Esophagus squamous epithelium (tissue), 4 donors: ENCODE measurements at regions not wholly inside any gene's neighbourhood (a gene's known extent, or its start where the extent isn't known, plus 50 kb on each side); places are given as distances from the start of the nearest gene placed in this dataset.

ENCODE experiments used
- POLR2A ChIP-seq, 4 donors: fragments of 450-650 bp; IDR thresholded peaks; one replicate each; pipeline ENCODE4 v1.6.1; 2017; ENCODE audit warnings: antibody characterized with exemption in 4 of 4, mild to moderate bottlenecking in 4 of 4, moderate library complexity in 3 of 4
- TF ChIP-seq, protein P1 (sequence below), 6 experiments: fragments of 450-650 bp in 4 of 6; fragments of 200-600 bp in 2 of 6; sonication (generic) in 2 of 6; IDR thresholded peaks; one replicate each; pipeline ENCODE4 v1.5.1; 2016 to 2019; ENCODE audit warnings: antibody characterized with exemption in 6 of 6, mild to moderate bottlenecking in 4 of 6, moderate library complexity in 4 of 6

DNA sequence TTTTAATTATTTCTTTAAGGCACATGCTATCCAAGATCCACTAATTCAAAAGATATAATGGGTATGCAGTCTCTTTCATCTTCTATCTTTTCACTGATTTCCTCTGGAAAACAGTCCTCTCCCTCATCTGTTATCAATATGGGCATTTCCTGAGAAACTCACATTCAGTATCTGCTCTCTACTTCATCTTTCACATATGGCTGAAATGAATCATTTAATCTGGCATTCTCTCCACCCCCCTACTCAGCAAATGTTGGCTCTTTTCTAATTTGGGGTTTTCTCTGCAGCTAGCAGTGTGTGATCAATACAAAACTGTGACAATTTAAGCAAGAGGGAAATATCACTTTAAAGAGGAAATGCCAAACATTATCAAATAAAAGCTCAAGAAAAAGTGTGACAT is 157.1 kb upstream of the TMTC1 start:
- TF ChIP-seq, protein P1, sequence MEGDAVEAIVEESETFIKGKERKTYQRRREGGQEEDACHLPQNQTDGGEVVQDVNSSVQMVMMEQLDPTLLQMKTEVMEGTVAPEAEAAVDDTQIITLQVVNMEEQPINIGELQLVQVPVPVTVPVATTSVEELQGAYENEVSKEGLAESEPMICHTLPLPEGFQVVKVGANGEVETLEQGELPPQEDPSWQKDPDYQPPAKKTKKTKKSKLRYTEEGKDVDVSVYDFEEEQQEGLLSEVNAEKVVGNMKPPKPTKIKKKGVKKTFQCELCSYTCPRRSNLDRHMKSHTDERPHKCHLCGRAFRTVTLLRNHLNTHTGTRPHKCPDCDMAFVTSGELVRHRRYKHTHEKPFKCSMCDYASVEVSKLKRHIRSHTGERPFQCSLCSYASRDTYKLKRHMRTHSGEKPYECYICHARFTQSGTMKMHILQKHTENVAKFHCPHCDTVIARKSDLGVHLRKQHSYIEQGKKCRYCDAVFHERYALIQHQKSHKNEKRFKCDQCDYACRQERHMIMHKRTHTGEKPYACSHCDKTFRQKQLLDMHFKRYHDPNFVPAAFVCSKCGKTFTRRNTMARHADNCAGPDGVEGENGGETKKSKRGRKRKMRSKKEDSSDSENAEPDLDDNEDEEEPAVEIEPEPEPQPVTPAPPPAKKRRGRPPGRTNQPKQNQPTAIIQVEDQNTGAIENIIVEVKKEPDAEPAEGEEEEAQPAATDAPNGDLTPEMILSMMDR (IDR thresholded peaks at IDR 0.05) = no peak
- TF ChIP-seq POLR2A (IDR thresholded peaks at IDR 0.05) = no peak
